ENCODE measurements at regions not wholly inside any gene's neighbourhood (a gene's known extent, or its start where the extent isn't known, plus 50 kb on each side); places are given as distances from the start of the nearest gene placed in this dataset.

GRCh38 chr5:98108497-98108896 is 665.0 kb upstream of the RGMB start:
- DNase-seq (ENCODE audit: low read depth), result peak; percentile 88
- H3K4me3 ChIP-seq (replicated peaks; ENCODE audit: low read depth, low read length), result no peak overlapping the region
- no peak for TF ChIP-seq CTCF (IDR thresholded peaks at IDR 0.05; ENCODE audit: low read length, missing control alignments)

GRCh38 chr5:98109561-98110006 is 663.9 kb upstream of the RGMB start:
- H3K4me3 ChIP-seq (replicated peaks; ENCODE audit: low read depth, low read length), result no peak overlapping the region
- no peak for TF ChIP-seq CTCF (IDR thresholded peaks at IDR 0.05; ENCODE audit: low read length, missing control alignments)
- DNase-seq (ENCODE audit: low read depth), result peak; percentile 61

DNA sequence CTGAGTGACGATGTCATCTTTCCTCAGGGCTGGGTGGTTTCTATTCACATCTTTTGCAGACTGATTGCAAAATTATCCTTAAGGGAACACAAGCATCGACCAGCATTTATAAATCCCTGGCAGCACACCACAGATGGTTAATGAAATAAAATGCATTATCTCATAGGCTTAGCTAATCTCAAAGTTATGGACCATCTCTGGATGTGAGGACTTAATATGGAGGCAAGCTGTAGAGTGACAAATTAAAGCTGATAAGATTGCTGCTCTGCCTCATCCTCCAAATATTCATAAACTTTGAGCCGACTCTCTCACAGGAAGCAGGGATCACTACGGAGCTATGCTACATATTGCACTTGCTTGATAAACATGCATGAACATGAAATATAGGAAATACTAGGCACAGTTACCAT is 663.2 kb upstream of the RGMB start:
- H3K4me3 ChIP-seq (replicated peaks; ENCODE audit: low read depth, low read length), result no peak overlapping the region
- no peak for TF ChIP-seq CTCF (IDR thresholded peaks at IDR 0.05; ENCODE audit: low read length, missing control alignments)
- peak; percentile 73 for DNase-seq (ENCODE audit: low read depth)

- DNase-seq (ENCODE audit: low read depth), result no peak
- no peak for TF ChIP-seq CTCF (IDR thresholded peaks at IDR 0.05; ENCODE audit: low read length, missing control alignments)
- H3K4me3 ChIP-seq (replicated peaks; ENCODE audit: low read depth, low read length), result no peak overlapping the region
Observed at GRCh38 chr5:98110791-98111190, 662.7 kb upstream of the RGMB start.

GRCh38 chr5:98111686-98112085 is 661.8 kb upstream of the RGMB start:
- no peak for TF ChIP-seq CTCF (IDR thresholded peaks at IDR 0.05; ENCODE audit: low read length, missing control alignments)
- H3K4me3 ChIP-seq (replicated peaks; ENCODE audit: low read depth, low read length), result no peak overlapping the region
- no peak for DNase-seq (ENCODE audit: low read depth)

GRCh38 chr5:98121036-98121936 is 652.2 kb upstream of the RGMB start:
- H3K4me3 ChIP-seq (replicated peaks; ENCODE audit: low read depth, low read length), result no peak overlapping the region
- TF ChIP-seq CTCF (IDR thresholded peaks at IDR 0.05; ENCODE audit: low read length, missing control alignments), result no peak
- DNase-seq (ENCODE audit: low read depth), result no peak

DNA sequence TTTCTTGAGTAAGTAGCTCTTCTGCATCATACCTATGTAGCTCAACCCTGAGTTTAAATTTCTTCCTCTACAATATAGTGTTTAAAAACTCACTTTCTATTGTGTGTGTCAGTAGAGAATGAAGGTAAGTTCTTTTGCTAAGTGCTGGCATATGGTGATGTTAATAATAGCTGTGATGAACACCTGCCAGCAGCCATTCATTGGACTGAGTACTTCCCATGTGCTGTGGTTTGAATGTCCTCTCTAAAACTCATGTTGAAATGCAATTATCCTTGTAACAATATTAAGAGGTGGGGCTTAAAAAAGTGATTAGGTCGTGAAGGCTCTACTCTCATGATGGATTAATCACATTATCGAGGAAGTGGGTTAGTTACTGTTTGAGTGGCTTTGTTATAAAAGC is 645.2 kb upstream of the RGMB start:
- H3K4me3 ChIP-seq (replicated peaks; ENCODE audit: low read depth, low read length), result no peak overlapping the region
- DNase-seq (ENCODE audit: low read depth), result no peak
- TF ChIP-seq CTCF (IDR thresholded peaks at IDR 0.05; ENCODE audit: low read length, missing control alignments), result no peak

Data from fibroblast of pulmonary artery (primary cell).